GM12878 (cell line): ENCODE measurements at regions not wholly inside any gene's neighbourhood (a gene's known extent, or its start where the extent isn't known, plus 50 kb on each side); places are given as distances from the start of the nearest gene placed in this dataset.

Source experiments
- ATAC-seq: fragments of 200-7000 bp; cut with Tn5 transposase; 3 replicates; pipeline ENCODE4 v1.9.1; 2020; ENCODE audit warnings: mild to moderate bottlenecking, moderate library complexity
- BruUV-seq: library from RNA; stranded (reverse); fragments of 400-500 nt; replicated peaks from 2 replicates; lab custom pipeline; 2021; lab: Mats Ljungman, UMichigan
- CTCF ChIA-PET: fragments of 300-600 bp; sonication (Branson Sonifier 250); formaldehyde crosslinking; extraction: SDS; loops from one replicate; lab custom pipeline; 2021; ENCODE audit warnings: inconsistent platforms; lab: Yijun Ruan, JAX
- POLR2A ChIA-PET: fragments of 350-600 bp; formaldehyde crosslinking; extraction: SDS; loops from one replicate; lab custom pipeline; 2021; ENCODE audit warnings: inconsistent platforms; lab: Charles Lee
- RAD21 ChIA-PET: fragments of 300-600 bp; sonication (Branson Sonifier 250); formaldehyde crosslinking; loops from one replicate; lab custom pipeline; 2023; ENCODE audit warnings: antibody characterized with exemption; ENCODE audit not compliant: unreplicated experiment; lab: Charles Lee
- SMC1A ChIA-PET: fragments of 300-600 bp; sonication (Branson Sonifier 250); formaldehyde crosslinking; loops from one replicate; lab custom pipeline; 2023; ENCODE audit not compliant: unreplicated experiment, uncharacterized antibody; lab: Charles Lee
- DNase-seq: peaks from one replicate; pipeline ENCODE4 v3.0.0-alpha.2; 2011; ENCODE audit warnings: low read depth, low spot score
- FAIRE-seq: peaks from 3 replicates; lab custom pipeline; 2011; peaks lifted over from hg19 to GRCh38; lab: Jason Lieb, UNC
- H2AFZ ChIP-seq: 2 replicates; pipeline ENCODE4 v1.6.0; 2011; ENCODE audit warnings: low read depth, low read length, control low read depth; ENCODE audit not compliant: control insufficient read depth
- H3K27ac ChIP-seq: 2 replicates; pipeline ENCODE4 v1.5.1; 2011; ENCODE audit warnings: control low read depth; ENCODE audit not compliant: control insufficient read depth, insufficient read depth
- H3K27me3 ChIP-seq, 2 experiments: replicated peaks in 1 of 2; 2 replicates each; pipeline versions ENCODE4 v1.6.0 to v1.6.1; 2011; ENCODE audit warnings: low read length in 1 of 2; ENCODE audit not compliant: control insufficient read depth in 2 of 2, insufficient read depth in 2 of 2
- H3K36me3 ChIP-seq, 2 experiments: 2 replicates each; pipeline ENCODE4 v1.5.1; 2011; ENCODE audit warnings: low read length in 1 of 2; ENCODE audit not compliant: control insufficient read depth in 2 of 2, insufficient read depth in 2 of 2
- H3K4me1 ChIP-seq: 2 replicates; pipeline ENCODE4 v1.6.1; 2011; ENCODE audit warnings: mild to moderate bottlenecking, low read length, moderate library complexity, mixed read lengths; ENCODE audit not compliant: control insufficient read depth, insufficient read depth
- H3K4me2 ChIP-seq: 2 replicates; pipeline ENCODE4 v1.6.0; 2011; ENCODE audit warnings: control low read depth; ENCODE audit not compliant: control insufficient read depth, insufficient read depth
- H3K4me3 ChIP-seq: fragments of 200-600 bp; sonication (generic); 2 replicates; pipeline ENCODE4 v1.5.1; 2016
- H3K79me2 ChIP-seq: 2 replicates; pipeline ENCODE4 v1.6.0; 2011; ENCODE audit warnings: low read length; ENCODE audit not compliant: control insufficient read depth, insufficient read depth
- H3K9ac ChIP-seq: 2 replicates; pipeline ENCODE4 v1.8.0; 2011; ENCODE audit warnings: low read length, control low read depth, mixed read lengths; ENCODE audit not compliant: control insufficient read depth, insufficient read depth
- H3K9me3 ChIP-seq: replicated peaks from 3 replicates; pipeline ENCODE4 v1.5.1; 2011; ENCODE audit warnings: mild to moderate bottlenecking, low read length; ENCODE audit not compliant: control insufficient read depth, insufficient read depth
- H4K20me1 ChIP-seq: 2 replicates; pipeline ENCODE4 v1.6.0; 2011; ENCODE audit not compliant: control insufficient read depth, insufficient read depth
- CBX5 ChIP-seq: sonication (generic); IDR thresholded peaks from 2 replicates; pipeline ENCODE4 v1.6.1; 2016; ENCODE audit warnings: low read depth, moderate library complexity, mild to moderate bottlenecking, inconsistent platforms
- CHD2 ChIP-seq: IDR thresholded peaks from 2 replicates; pipeline ENCODE4 v1.6.1; 2011; ENCODE audit warnings: low read depth, low read length, improper control_type of control experiment, borderline replicate concordance
- GABPA ChIP-seq: IDR thresholded peaks from 2 replicates; pipeline ENCODE4 v1.6.1; 2014; ENCODE audit warnings: antibody characterized with exemption, low read depth, mild to moderate bottlenecking, inconsistent platforms
- NR2C1 ChIP-seq: fragments of 450-650 bp; IDR thresholded peaks from 2 replicates; pipeline ENCODE4 v1.6.1; 2017; ENCODE audit warnings: antibody characterized with exemption, mild to moderate bottlenecking, moderate library complexity
- RB1 ChIP-seq: fragments of 450-650 bp; formaldehyde crosslinking; IDR thresholded peaks from 2 replicates; pipeline ENCODE4 v1.6.1; 2017; ENCODE audit warnings: mild to moderate bottlenecking, borderline replicate concordance
- RFX5 ChIP-seq: IDR thresholded peaks from 2 replicates; pipeline ENCODE4 v1.6.1; 2011; ENCODE audit warnings: low read depth, low read length, improper control_type of control experiment
- YY1 ChIP-seq: IDR thresholded peaks from 2 replicates; pipeline ENCODE4 v1.6.1; 2011; ENCODE audit warnings: low read depth, mild to moderate bottlenecking, low read length
- ZNF384 ChIP-seq: IDR thresholded peaks from 2 replicates; pipeline ENCODE4 v1.6.1; 2012; ENCODE audit warnings: low read depth, mild to moderate bottlenecking, low read length, improper control_type of control experiment, borderline replicate concordance
- in situ Hi-C: fragments of 300-500 bp; cut with MboI; formaldehyde crosslinking; loops from 9 replicates; pipeline ENCODE4 v1.14.3; 2018; ENCODE audit warnings: mixed read lengths
- intact Hi-C: fragments of 100-400 bp; cut with micrococcal nuclease; formaldehyde crosslinking; loops from one replicate; pipeline ENCODE4 v1.14.2; 2022; ENCODE audit not compliant: unreplicated experiment
- TF ChIP-seq, protein P1 (sequence below): fragments of 450-650 bp; IDR thresholded peaks from 2 replicates; pipeline ENCODE4 v1.6.1; 2017; ENCODE audit warnings: mild to moderate bottlenecking, low read depth, inconsistent platforms; ENCODE audit not compliant: poor library complexity, severe bottlenecking

- no peak overlapping the region for H3K4me3 ChIP-seq
- no peaks in the 10 kb centered on the region for H3K79me2 ChIP-seq
- intact Hi-C loops = no loop called here
- FAIRE-seq (no peak), ATAC-seq (no peak), DNase-seq (no peak)
- peaks cover 2% of the 10 kb centered on the region; the same call in 1 of the 3 replicates for H3K9me3 ChIP-seq
- no peak overlapping the region for H3K4me2 ChIP-seq
- H2AFZ ChIP-seq = no peak overlapping the region
- no peaks in the 10 kb centered on the region; a peak in 1 of 4 replicates for H3K27me3 ChIP-seq
- H3K36me3 ChIP-seq = no peaks in the 10 kb centered on the region
- ChIA-PET SMC1A (interaction anchor here (0.9 kb wide), 1 partner anchor 11 kb away, joined by 3 read pairs; no protein-coding TSS in a partner anchor), CTCF (no interaction called here), RAD21 (no interaction called here), POLR2A (no interaction called here)
- no peaks in the 10 kb centered on the region for H4K20me1 ChIP-seq
- no peak overlapping the region for H3K27ac ChIP-seq
- in situ Hi-C loops = no loop called here
- BruUV-seq = no TSS peak
- TF ChIP-seq RFX5 = no peak
- TF ChIP-seq ZNF384 = no peak
- no peak for TF ChIP-seq CHD2
- TF ChIP-seq RB1 = no peak
- no peak for TF ChIP-seq GABPA
- TF ChIP-seq YY1 = no peak
- TF ChIP-seq, protein P1, sequence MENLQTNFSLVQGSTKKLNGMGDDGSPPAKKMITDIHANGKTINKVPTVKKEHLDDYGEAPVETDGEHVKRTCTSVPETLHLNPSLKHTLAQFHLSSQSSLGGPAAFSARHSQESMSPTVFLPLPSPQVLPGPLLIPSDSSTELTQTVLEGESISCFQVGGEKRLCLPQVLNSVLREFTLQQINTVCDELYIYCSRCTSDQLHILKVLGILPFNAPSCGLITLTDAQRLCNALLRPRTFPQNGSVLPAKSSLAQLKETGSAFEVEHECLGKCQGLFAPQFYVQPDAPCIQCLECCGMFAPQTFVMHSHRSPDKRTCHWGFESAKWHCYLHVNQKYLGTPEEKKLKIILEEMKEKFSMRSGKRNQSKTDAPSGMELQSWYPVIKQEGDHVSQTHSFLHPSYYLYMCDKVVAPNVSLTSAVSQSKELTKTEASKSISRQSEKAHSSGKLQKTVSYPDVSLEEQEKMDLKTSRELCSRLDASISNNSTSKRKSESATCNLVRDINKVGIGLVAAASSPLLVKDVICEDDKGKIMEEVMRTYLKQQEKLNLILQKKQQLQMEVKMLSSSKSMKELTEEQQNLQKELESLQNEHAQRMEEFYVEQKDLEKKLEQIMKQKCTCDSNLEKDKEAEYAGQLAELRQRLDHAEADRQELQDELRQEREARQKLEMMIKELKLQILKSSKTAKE = no peak
- TF ChIP-seq NR2C1 = no peak
- TF ChIP-seq CBX5 = no peak
- H3K9ac ChIP-seq = no peak overlapping the region
- no peaks in the 10 kb centered on the region for H3K4me1 ChIP-seq
Measured at GRCh38 chr12:100681074-100681473, 107.6 kb downstream of the GAS2L3 start.
